IPS-15b (cell line): ENCODE measurements at regions not wholly inside any gene's neighbourhood (a gene's known extent, or its start where the extent isn't known, plus 50 kb on each side); places are given as distances from the start of the nearest gene placed in this dataset.
"Not testable (repeated sequence)": the region's sequence is repeated elsewhere in the genome, so short reads cannot be mapped to it uniquely, and the experiment has no call there.

Source experiments
- H3K27me3 ChIP-seq: one replicate; pipeline ENCODE4 v1.6.1; 2013; ENCODE audit warnings: low read length; ENCODE audit not compliant: control insufficient read depth, insufficient read depth
- H3K36me3 ChIP-seq: one replicate; pipeline ENCODE4 v1.6.1; 2013; ENCODE audit warnings: low read length; ENCODE audit not compliant: control insufficient read depth, insufficient read depth
- H3K4me1 ChIP-seq: one replicate; pipeline ENCODE4 v1.6.1; 2013; ENCODE audit warnings: mild to moderate bottlenecking, low read length; ENCODE audit not compliant: control insufficient read depth, insufficient read depth
- H3K4me3 ChIP-seq: one replicate; pipeline ENCODE4 v1.5.1; 2013; ENCODE audit warnings: low read depth, low read length
- H3K9ac ChIP-seq: one replicate; pipeline ENCODE4 v1.6.1; 2013; ENCODE audit warnings: low read depth, mild to moderate bottlenecking, low read length
- H3K9me3 ChIP-seq: one replicate; pipeline ENCODE4 v1.6.1; 2013; ENCODE audit warnings: mild to moderate bottlenecking, low read length; ENCODE audit not compliant: control insufficient read depth, insufficient read depth

GRCh38 chr7:10780400-10780747 lies 193.3 kb upstream of the PHF14 start:
- Histone ChIP-seq H3K9me3 (no peaks in the 10 kb centered on the region), H3K27me3 (no peaks in the 10 kb centered on the region), H3K9ac (no peak overlapping the region), H3K4me3 (no peak overlapping the region), H3K36me3 (no peaks in the 10 kb centered on the region), H3K4me1 (no peaks in the 10 kb centered on the region)

- not testable (repeated sequence) for H3K27me3 ChIP-seq, H3K4me3 ChIP-seq, H3K4me1 ChIP-seq, H3K9ac ChIP-seq, H3K9me3 ChIP-seq, H3K36me3 ChIP-seq
Observed at GRCh38 chr7:10786976-10787375, 186.7 kb upstream of the PHF14 start.

- Histone ChIP-seq H3K9ac (no peak overlapping the region), H3K27me3 (no peaks in the 10 kb centered on the region), H3K4me1 (no peaks in the 10 kb centered on the region), H3K36me3 (no peaks in the 10 kb centered on the region), H3K4me3 (no peak overlapping the region), H3K9me3 (no peaks in the 10 kb centered on the region)
Observed at GRCh38 chr7:10789170-10789569, 184.5 kb upstream of the PHF14 start.

- Histone ChIP-seq H3K27me3 (no peaks in the 10 kb centered on the region), H3K4me1 (no peaks in the 10 kb centered on the region), H3K4me3 (no peak overlapping the region), H3K36me3 (no peaks in the 10 kb centered on the region), H3K9me3 (no peaks in the 10 kb centered on the region), H3K9ac (no peak overlapping the region)
Observed at GRCh38 chr7:10790910-10791309, 182.8 kb upstream of the PHF14 start.

GRCh38 chr7:10793995-10794775 lies 179.5 kb upstream of the PHF14 start:
- H3K4me3 ChIP-seq: no peak overlapping the region
- H3K36me3 ChIP-seq: no peaks in the 10 kb centered on the region
- no peaks in the 10 kb centered on the region for H3K27me3 ChIP-seq
- H3K9ac ChIP-seq: no peak overlapping the region
- no peaks in the 10 kb centered on the region for H3K9me3 ChIP-seq
- no peaks in the 10 kb centered on the region for H3K4me1 ChIP-seq

- H3K4me3 ChIP-seq: no peak overlapping the region
- H3K9ac ChIP-seq: no peak overlapping the region
- no peaks in the 10 kb centered on the region for H3K9me3 ChIP-seq
- H3K36me3 ChIP-seq: no peaks in the 10 kb centered on the region
- no peaks in the 10 kb centered on the region for H3K27me3 ChIP-seq
- H3K4me1 ChIP-seq: no peaks in the 10 kb centered on the region
Observed at GRCh38 chr7:10797157-10797556, 176.5 kb upstream of the PHF14 start.

GRCh38 chr7:10798044-10798443 lies 175.6 kb upstream of the PHF14 start:
- no peaks in the 10 kb centered on the region for H3K9me3 ChIP-seq
- H3K27me3 ChIP-seq: no peaks in the 10 kb centered on the region
- H3K9ac ChIP-seq: no peak overlapping the region
- H3K4me1 ChIP-seq: no peaks in the 10 kb centered on the region
- no peak overlapping the region for H3K4me3 ChIP-seq
- no peaks in the 10 kb centered on the region for H3K36me3 ChIP-seq

- Histone ChIP-seq H3K36me3 (no peaks in the 10 kb centered on the region), H3K4me3 (no peak overlapping the region), H3K27me3 (no peaks in the 10 kb centered on the region), H3K9ac (no peak overlapping the region), H3K4me1 (no peaks in the 10 kb centered on the region), H3K9me3 (no peaks in the 10 kb centered on the region)
Observed at GRCh38 chr7:10799475-10799874, 174.2 kb upstream of the PHF14 start.

GRCh38 chr7:10802011-10802410 lies 171.7 kb upstream of the PHF14 start:
- H3K36me3 ChIP-seq: no peaks in the 10 kb centered on the region
- no peak overlapping the region for H3K9ac ChIP-seq

GRCh38 chr7:10802526-10802925 lies 171.1 kb upstream of the PHF14 start:
- H3K9me3 ChIP-seq: no peaks in the 10 kb centered on the region
- H3K4me3 ChIP-seq: no peak overlapping the region
- no peaks in the 10 kb centered on the region for H3K36me3 ChIP-seq
- H3K4me1 ChIP-seq: no peaks in the 10 kb centered on the region
- no peaks in the 10 kb centered on the region for H3K27me3 ChIP-seq
- H3K9ac ChIP-seq: no peak overlapping the region

More at GRCh38 chr7:10802011-10802410, 171.7 kb upstream of the PHF14 start:
- Histone ChIP-seq H3K4me1 (no peaks in the 10 kb centered on the region), H3K4me3 (no peak overlapping the region), H3K27me3 (no peaks in the 10 kb centered on the region), H3K9me3 (no peaks in the 10 kb centered on the region)

- H3K9ac ChIP-seq: no peak overlapping the region
- H3K27me3 ChIP-seq: no peaks in the 10 kb centered on the region
- no peaks in the 10 kb centered on the region for H3K4me1 ChIP-seq
- H3K4me3 ChIP-seq: no peak overlapping the region
- H3K36me3 ChIP-seq: no peaks in the 10 kb centered on the region
- no peaks in the 10 kb centered on the region for H3K9me3 ChIP-seq
Observed at GRCh38 chr7:10803720-10804119, 170.0 kb upstream of the PHF14 start.

GRCh38 chr7:10804770-10805169 lies 168.9 kb upstream of the PHF14 start:
- no peak overlapping the region for H3K9ac ChIP-seq
- no peak overlapping the region for H3K4me3 ChIP-seq
- H3K27me3 ChIP-seq: no peaks in the 10 kb centered on the region
- H3K4me1 ChIP-seq: no peaks in the 10 kb centered on the region
- H3K9me3 ChIP-seq: no peaks in the 10 kb centered on the region
- no peaks in the 10 kb centered on the region for H3K36me3 ChIP-seq
